GM12873 (cell line): ENCODE measurements at regions not wholly inside any gene's neighbourhood (a gene's known extent, or its start where the extent isn't known, plus 50 kb on each side); places are given as distances from the start of the nearest gene placed in this dataset.

Source experiments
- TF ChIP-seq, protein P1 (sequence below): IDR thresholded peaks from 2 replicates; pipeline ENCODE4 v1.5.1; 2012; ENCODE audit warnings: low read depth, mild to moderate bottlenecking, moderate library complexity, low read length, control low read depth; ENCODE audit not compliant: insufficient read depth; ENCODE audit errors: missing control alignments

DNA sequence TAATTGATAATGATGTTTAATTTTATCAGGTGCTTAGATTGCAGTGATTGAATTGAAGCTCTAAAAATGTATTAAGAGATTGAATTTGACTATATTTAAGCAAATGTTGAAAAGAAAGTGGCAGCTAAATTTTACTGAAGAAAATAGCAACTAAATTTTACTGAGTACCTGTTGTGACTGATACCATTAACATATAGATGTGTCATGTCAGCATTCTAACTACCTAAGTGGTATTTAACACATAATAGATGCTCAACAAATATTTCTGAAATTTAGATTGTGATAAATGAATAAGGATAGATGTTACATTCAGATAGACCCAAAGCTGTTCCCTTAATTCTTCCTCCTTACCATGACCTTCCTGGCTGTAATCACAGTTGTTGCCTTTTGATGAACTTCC is 350.9 kb upstream of the VWC2 start:
- TF ChIP-seq, protein P1, sequence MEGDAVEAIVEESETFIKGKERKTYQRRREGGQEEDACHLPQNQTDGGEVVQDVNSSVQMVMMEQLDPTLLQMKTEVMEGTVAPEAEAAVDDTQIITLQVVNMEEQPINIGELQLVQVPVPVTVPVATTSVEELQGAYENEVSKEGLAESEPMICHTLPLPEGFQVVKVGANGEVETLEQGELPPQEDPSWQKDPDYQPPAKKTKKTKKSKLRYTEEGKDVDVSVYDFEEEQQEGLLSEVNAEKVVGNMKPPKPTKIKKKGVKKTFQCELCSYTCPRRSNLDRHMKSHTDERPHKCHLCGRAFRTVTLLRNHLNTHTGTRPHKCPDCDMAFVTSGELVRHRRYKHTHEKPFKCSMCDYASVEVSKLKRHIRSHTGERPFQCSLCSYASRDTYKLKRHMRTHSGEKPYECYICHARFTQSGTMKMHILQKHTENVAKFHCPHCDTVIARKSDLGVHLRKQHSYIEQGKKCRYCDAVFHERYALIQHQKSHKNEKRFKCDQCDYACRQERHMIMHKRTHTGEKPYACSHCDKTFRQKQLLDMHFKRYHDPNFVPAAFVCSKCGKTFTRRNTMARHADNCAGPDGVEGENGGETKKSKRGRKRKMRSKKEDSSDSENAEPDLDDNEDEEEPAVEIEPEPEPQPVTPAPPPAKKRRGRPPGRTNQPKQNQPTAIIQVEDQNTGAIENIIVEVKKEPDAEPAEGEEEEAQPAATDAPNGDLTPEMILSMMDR: no peak

DNA sequence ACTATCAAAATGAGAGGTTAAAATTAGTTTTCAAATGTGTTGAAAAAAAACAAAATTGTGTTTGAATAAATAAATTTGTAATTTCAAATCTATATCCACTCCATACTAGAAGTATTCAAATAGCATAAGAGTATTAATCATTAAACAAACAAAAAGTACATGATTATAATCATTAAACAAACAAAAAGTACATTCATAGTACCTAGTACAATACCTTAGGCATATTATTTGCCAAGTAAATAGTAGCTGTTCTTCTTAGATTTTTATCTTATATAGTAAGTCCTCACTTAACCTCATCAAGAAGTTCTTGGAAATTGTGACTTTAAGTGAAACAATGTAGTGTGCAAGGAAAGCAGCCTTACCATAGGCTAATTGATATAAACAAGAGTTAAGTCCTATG is 349.3 kb upstream of the VWC2 start:
- TF ChIP-seq, protein P1: no peak

DNA sequence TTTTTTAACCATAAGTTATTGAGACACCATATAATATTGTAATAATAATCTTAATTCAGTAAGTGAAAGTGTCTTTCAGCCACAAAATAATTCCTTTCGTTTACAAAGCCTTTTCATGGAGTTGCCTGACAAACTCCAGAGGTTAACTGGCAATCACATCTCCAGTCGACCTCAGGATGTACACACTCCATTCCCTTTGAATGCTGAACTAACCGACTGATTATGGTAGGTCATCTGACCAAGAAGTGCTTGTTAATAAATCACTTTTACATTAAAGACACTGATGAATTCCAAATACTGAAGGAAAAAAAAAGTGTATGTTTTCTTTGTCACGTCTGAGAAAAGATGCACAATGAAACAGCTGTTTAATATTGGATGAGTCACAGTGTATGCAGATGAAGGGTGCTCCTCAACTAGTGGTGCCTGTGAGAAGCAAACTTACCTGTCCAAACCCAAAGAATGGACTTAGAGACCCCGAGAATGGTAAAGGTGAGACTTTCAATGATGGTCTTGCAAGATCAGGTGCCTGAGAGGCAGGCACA is 348.1 kb upstream of the VWC2 start:
- TF ChIP-seq, protein P1: no peak

DNA sequence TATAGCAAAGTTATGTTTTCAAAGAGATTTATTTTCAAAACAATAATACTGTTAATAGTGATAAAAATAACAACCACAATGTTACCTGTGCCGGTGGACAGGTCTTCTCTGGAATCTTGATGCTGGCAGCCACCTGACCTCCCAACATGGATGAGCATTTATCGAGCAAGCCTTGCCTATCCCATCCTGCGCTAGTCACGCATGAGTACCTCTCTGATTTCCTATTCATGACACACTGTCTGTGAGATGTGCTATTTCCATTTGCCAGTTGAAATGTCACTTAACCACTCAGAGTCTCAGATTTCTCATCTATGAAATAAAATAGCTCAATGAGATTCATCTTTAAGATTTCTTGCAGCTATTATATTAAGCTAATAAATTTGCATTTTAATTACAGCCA is 341.2 kb upstream of the VWC2 start:
- TF ChIP-seq, protein P1: no peak

DNA sequence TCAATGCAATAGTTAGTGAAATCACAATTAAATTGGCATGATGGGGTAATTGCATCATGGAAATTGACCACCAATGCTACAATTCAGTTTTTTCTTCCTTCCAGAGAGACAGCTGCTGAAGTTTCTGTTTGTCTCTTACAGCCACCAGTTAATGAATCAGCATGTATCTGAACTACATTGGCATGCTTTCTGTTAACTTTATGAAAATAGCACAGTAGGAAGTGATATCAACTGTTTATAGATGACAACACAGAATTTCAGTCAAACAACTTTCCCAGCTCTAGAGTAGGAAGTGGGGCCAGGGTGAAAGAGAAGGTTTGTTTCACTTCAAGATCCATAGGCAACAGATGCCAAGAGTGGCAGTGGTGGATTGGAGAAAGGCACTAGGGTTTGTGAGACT is 339.6 kb upstream of the VWC2 start:
- TF ChIP-seq, protein P1: no peak

DNA sequence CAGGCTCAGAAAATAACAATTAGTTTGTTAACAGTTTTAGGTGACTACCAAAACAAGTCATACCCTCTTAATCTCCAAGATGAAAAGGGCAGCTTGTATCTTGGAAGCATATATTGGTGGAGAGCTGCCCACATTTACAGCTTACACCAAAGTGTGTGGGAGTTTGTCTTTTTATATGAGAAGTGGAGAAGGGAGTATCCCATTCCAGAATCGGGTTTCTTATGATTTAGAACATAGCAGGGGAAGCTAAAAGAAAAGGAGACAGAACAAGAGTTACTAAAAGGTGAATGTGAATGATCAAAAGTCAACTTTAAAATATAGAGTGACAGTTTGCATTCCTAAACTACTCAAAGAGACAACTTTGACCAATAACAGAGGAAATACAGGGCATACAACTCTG is 338.6 kb upstream of the VWC2 start:
- TF ChIP-seq, protein P1: no peak

DNA sequence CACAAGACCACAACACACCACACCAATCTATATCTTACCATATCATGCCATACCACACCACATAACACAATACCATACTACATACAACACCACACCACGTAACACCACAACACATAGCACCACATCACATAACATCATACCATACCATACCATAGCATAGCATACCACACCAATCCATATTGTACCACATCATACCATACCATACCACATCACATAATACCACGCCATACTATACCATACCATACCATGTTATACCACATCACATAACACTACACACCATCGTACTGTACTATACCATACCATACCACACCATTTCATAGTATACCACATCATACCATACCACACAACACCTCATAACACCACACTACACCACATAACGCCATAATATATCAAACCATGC is 335.2 kb upstream of the VWC2 start:
- TF ChIP-seq, protein P1: no peak
